Esophagus muscularis mucosa (tissue), 4 donors: ENCODE measurements at regions not wholly inside any gene's neighbourhood (a gene's known extent, or its start where the extent isn't known, plus 50 kb on each side); places are given as distances from the start of the nearest gene placed in this dataset.

Source experiments
- DNase-seq: peaks from one replicate; pipeline ENCODE4 v3.0.0-alpha.2; 2017; ENCODE audit errors: extremely low spot score
- H3K27ac ChIP-seq, 4 donors: fragments of 200-600 bp; sonication (generic); replicated peaks in 1 of 4; 1 replicate in 3 of 4; 2 replicates in 1 of 4; pipeline ENCODE4 v1.5.1; 2016 to 2019; ENCODE audit warnings: mild to moderate bottlenecking in 1 of 4
- H3K27me3 ChIP-seq, 4 donors: fragments of 200-600 bp; sonication (generic); one replicate each; pipeline versions ENCODE4 v1.5.1 to v1.6.0; 2016 to 2019
- H3K36me3 ChIP-seq, 4 donors: fragments of 200-600 bp; sonication (generic); one replicate each; pipeline ENCODE4 v1.5.1; 2016 to 2019
- H3K4me1 ChIP-seq, 4 donors: fragments of 200-600 bp; sonication (generic); one replicate each; pipeline ENCODE4 v1.5.1; 2016 to 2019
- H3K4me3 ChIP-seq, 4 donors: fragments of 200-600 bp; sonication (generic); 1 replicate in 2 of 4; 2 replicates in 2 of 4; pipeline ENCODE4 v1.5.1; 2016 to 2019; ENCODE audit warnings: mild to moderate bottlenecking in 4 of 4, moderate library complexity in 1 of 4
- H3K9me3 ChIP-seq, 4 donors: fragments of 200-600 bp; sonication (generic); 1 replicate in 3 of 4; 2 replicates in 1 of 4; pipeline ENCODE4 v1.5.1; 2016 to 2019
- EP300 ChIP-seq: sonication (generic); formaldehyde crosslinking; IDR thresholded peaks from one replicate; pipeline ENCODE4 v1.6.1; 2017; ENCODE audit warnings: antibody characterized with exemption
- POLR2A ChIP-seq: fragments of 450-650 bp; IDR thresholded peaks from one replicate; pipeline ENCODE4 v1.6.1; 2017; ENCODE audit warnings: antibody characterized with exemption, moderate library complexity, mild to moderate bottlenecking, low read depth
- POLR2AphosphoS5 ChIP-seq, 2 donors: sonication (generic); formaldehyde crosslinking; IDR thresholded peaks; one replicate each; pipeline ENCODE4 v1.6.1; 2017; ENCODE audit warnings: antibody characterized with exemption in 2 of 2
- WGBS: methylation state at CpG from one replicate; pipeline ENCODE4 v1.1.5; 2018; 5-methylcytosine and 5-hydroxymethylcytosine counted together
- intact Hi-C: fragments of 100-400 bp; cut with DNase I; formaldehyde crosslinking; loops from one replicate; pipeline ENCODE4 v1.15.1; 2023
- TF ChIP-seq, protein P1 (sequence below), 3 experiments: fragments of 200-600 bp in 2 of 3; fragments of 450-650 bp in 1 of 3; sonication (generic) in 2 of 3; IDR thresholded peaks; one replicate each; pipeline ENCODE4 v1.5.1; 2017 to 2019; ENCODE audit warnings: antibody characterized with exemption in 3 of 3, mild to moderate bottlenecking in 2 of 3, moderate library complexity in 1 of 3

DNA sequence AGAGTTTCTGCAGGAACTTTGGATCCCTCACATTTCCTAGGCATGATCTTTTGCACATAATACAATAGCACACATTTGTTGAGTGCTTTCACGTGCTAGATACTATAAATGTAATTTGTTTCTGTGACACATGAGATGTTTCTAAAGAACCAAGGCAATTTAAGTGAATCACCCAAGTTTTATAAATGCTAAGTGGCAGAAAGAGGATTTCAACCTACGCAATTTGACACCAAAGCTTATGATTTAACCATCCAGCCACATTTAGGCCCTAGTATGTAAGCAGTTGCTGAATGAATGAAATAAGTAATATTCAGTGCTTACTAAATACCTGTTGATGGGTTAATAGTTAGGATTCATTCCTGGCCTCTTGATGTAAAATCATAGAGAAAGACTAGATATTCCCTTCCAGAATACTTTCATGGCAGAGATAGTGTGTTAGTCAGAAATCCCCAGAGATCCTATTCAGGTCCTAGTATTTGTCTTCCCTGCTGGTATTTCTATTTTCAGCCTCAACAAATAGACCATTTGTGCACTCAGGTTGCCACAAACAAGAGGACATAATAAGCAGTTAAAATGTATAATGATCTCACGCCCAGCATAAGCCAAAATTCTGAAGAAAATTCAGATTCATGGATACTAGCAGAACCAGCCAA is 572.6 kb downstream of the IPMK start:
- intact Hi-C loops, result no loop called here
- TF ChIP-seq EP300 (no peak), POLR2AphosphoS5 (IDR thresholded peaks at IDR 0.05) (no peak), POLR2A (no peak)
- TF ChIP-seq, protein P1, sequence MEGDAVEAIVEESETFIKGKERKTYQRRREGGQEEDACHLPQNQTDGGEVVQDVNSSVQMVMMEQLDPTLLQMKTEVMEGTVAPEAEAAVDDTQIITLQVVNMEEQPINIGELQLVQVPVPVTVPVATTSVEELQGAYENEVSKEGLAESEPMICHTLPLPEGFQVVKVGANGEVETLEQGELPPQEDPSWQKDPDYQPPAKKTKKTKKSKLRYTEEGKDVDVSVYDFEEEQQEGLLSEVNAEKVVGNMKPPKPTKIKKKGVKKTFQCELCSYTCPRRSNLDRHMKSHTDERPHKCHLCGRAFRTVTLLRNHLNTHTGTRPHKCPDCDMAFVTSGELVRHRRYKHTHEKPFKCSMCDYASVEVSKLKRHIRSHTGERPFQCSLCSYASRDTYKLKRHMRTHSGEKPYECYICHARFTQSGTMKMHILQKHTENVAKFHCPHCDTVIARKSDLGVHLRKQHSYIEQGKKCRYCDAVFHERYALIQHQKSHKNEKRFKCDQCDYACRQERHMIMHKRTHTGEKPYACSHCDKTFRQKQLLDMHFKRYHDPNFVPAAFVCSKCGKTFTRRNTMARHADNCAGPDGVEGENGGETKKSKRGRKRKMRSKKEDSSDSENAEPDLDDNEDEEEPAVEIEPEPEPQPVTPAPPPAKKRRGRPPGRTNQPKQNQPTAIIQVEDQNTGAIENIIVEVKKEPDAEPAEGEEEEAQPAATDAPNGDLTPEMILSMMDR (IDR thresholded peaks at IDR 0.05), result no peak

DNA sequence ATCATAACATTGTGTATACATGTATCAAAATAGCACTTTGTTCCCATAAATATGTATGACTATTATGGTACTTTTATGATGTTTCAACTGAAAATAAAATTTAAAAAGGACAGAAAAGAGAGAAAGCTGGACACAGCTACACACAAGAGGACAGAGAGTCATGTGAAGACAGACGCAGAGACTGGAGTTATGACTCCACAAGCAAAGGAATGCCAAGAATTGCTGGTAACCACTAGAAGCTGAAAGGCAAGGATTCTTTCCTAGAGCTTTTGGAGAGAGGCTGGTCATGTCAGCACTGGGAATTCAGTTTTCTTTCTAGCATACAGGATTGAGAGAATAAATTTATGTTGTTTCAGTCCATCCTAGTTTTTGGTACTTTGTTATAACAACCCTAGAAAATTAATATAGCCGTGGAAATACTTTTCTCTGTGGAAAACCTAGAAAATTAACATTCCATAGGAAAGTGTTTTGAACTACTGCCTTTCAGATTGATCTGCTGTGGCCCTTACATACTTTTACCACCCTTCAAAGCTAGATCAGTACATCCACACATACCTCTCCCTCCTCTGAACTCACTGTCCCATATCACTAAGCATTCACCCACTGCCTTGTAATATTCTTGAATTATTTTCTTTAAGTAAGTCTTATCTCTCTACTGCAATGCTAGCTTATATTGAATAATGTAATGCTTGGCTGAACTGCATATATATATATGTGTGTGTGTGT is 575.3 kb downstream of the IPMK start:
- intact Hi-C loops, result no loop called here
- H3K9me3 ChIP-seq, result no peaks in the 10 kb centered on the region
- no peak for TF ChIP-seq POLR2A
- TF ChIP-seq, protein P1 (IDR thresholded peaks at IDR 0.05), result no peak
- TF ChIP-seq EP300, result no peak
- no peak for TF ChIP-seq POLR2AphosphoS5 (IDR thresholded peaks at IDR 0.05)
- no peak overlapping the region for H3K4me3 ChIP-seq
- no peaks in the 10 kb centered on the region for H3K4me1 ChIP-seq
- no peak overlapping the region for H3K27ac ChIP-seq
- 68% methylated on average over 2 of the region's 2 CpGs for WGBS
- no peaks in the 10 kb centered on the region for H3K27me3 ChIP-seq
- no peaks in the 10 kb centered on the region for H3K36me3 ChIP-seq
- DNase-seq, result no peak

More for the DNA sequence above, 572.6 kb downstream of the IPMK start:
- 74% methylated on average over 3 of the region's 3 CpGs for WGBS
- Histone ChIP-seq H3K4me1 (no peaks in the 10 kb centered on the region), H3K9me3 (no peaks in the 10 kb centered on the region), H3K27ac (no peak overlapping the region), H3K27me3 (no peaks in the 10 kb centered on the region), H3K4me3 (no peak overlapping the region), H3K36me3 (no peaks in the 10 kb centered on the region)
- no peak for DNase-seq

DNA sequence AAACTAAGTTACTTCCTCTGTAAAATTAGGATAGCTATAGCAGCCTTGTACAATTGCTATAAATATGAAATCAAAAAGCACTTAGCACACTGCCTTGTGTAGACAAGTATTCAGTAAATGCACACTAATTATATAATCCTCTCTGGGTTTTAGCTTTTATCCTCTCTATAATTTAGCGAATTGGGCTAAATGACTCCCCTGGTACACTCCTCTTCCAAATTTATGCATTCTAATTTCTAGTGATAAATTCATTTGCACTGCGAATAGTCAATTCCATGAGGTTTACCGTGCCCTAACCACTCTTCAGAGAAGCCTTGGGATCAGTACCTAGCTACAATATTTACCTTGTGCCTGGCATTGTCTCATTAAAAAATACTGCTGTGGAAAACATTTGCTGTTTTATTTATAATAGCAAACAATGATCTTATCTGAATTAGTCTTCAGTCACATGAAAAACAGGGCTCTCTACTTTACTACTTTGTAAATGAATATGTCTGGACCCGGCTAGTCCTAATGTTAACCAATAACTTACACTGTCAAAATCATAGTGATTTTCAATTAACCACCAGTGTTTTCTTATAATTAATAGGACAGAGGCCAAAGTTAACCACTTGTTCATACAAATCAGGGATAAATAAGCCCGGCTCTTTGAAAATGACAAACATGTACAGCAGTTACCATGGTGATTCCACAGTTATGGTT is 577.9 kb downstream of the IPMK start:
- no peak for DNase-seq
- H3K4me3 ChIP-seq, result no peak overlapping the region
- H3K9me3 ChIP-seq, result no peaks in the 10 kb centered on the region
- no peak overlapping the region for H3K27ac ChIP-seq
- no peaks in the 10 kb centered on the region for H3K36me3 ChIP-seq
- H3K4me1 ChIP-seq, result no peaks in the 10 kb centered on the region
- intact Hi-C loops, result no loop called here
- no peak for TF ChIP-seq POLR2A
- TF ChIP-seq POLR2AphosphoS5 (IDR thresholded peaks at IDR 0.05), result no peak
- no peak for TF ChIP-seq EP300
- TF ChIP-seq, protein P1 (IDR thresholded peaks at IDR 0.05), result no peak
- WGBS, result 88% methylated on average over 5 of the region's 5 CpGs
- H3K27me3 ChIP-seq, result no peaks in the 10 kb centered on the region

DNA sequence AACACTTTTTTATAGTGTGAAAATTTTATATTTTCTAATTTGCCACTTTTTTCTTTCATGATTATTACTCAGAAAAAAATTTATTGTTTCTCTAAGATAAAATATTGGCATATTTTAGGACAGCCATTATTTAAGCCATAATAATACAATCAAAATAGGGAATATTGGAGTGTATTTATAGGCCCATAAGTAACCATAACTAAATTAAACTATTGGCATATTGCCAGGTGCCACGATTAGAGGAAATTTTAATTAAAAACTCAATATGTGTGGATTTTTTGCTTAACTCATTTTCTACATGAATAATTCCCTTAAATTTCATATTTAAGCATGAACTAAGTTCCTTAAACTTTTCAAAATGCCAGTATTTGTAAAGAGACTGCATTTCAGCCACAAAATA is 587.8 kb downstream of the IPMK start:
- no peaks in the 10 kb centered on the region for H3K9me3 ChIP-seq
- H3K27me3 ChIP-seq, result no peaks in the 10 kb centered on the region
- TF ChIP-seq POLR2A (no peak), POLR2AphosphoS5 (IDR thresholded peaks at IDR 0.05) (no peak)
- TF ChIP-seq, protein P1 (IDR thresholded peaks at IDR 0.05), result no peak
- intact Hi-C loops, result no loop called here
- no peaks in the 10 kb centered on the region for H3K4me1 ChIP-seq
- DNase-seq, result no peak
- no peaks in the 10 kb centered on the region for H3K36me3 ChIP-seq
- H3K27ac ChIP-seq, result no peak overlapping the region
- 94% methylated on average over 1 of the region's 1 CpG for WGBS
- H3K4me3 ChIP-seq, result no peak overlapping the region
